Body of pancreas (tissue), 4 donors: ENCODE measurements at regions not wholly inside any gene's neighbourhood (a gene's known extent, or its start where the extent isn't known, plus 50 kb on each side); places are given as distances from the start of the nearest gene placed in this dataset.

ENCODE experiments used
- ATAC-seq: fragments of 150-250 bp; one replicate; pipeline ENCODE4 v1.9.1; 2016
- DNase-seq, 4 donors: peaks; one replicate each; pipeline ENCODE4 v3.0.0-alpha.2; 2019
- H3K27ac ChIP-seq, 4 donors: fragments of 200-600 bp; sonication (generic); 1 replicate in 3 of 4; 2 replicates in 1 of 4; pipeline versions ENCODE4 v1.5.1 to v1.6.1; 2016 to 2019; ENCODE audit warnings: mild to moderate bottlenecking in 1 of 4, mixed read lengths in 1 of 4, moderate library complexity in 1 of 4
- H3K27me3 ChIP-seq, 2 donors: fragments of 200-600 bp; sonication (generic); one replicate each; pipeline ENCODE4 v1.6.0; 2016; ENCODE audit warnings: mild to moderate bottlenecking in 1 of 2
- H3K36me3 ChIP-seq, 2 donors: fragments of 200-600 bp; sonication (generic); replicated peaks in 1 of 2; 2 replicates each; pipeline ENCODE4 v1.5.1; 2016; ENCODE audit warnings: low read depth in 2 of 2; ENCODE audit not compliant: insufficient read depth in 1 of 2
- H3K4me1 ChIP-seq: fragments of 200-600 bp; sonication (generic); one replicate; pipeline ENCODE4 v1.6.0; 2016
- H3K4me3 ChIP-seq, 2 donors: fragments of 200-600 bp; sonication (generic); 1 replicate in 1 of 2; 2 replicates in 1 of 2; pipeline ENCODE4 v1.5.1; 2016 to 2019
- H3K9me3 ChIP-seq, 3 donors: fragments of 200-600 bp; sonication (generic); 1 replicate in 2 of 3; 2 replicates in 1 of 3; pipeline ENCODE4 v1.5.1; 2016
- CTCF ChIP-seq, 7 experiments: fragments of 450-650 bp in 4 of 7; fragments of 200-600 bp in 3 of 7; sonication (generic) in 3 of 7; IDR thresholded peaks; one replicate each; pipeline ENCODE4 v1.5.1; 2016 to 2019; ENCODE audit warnings: antibody characterized with exemption in 7 of 7
- POLR2A ChIP-seq, 3 donors: fragments of 450-650 bp; IDR thresholded peaks; one replicate each; pipeline ENCODE4 v1.6.1; 2016; ENCODE audit warnings: antibody characterized with exemption in 3 of 3, mild to moderate bottlenecking in 2 of 3
- WGBS, 2 donors: methylation state at CpG; one replicate each; pipeline ENCODE4 v1.1.5; 2017; 5-methylcytosine and 5-hydroxymethylcytosine counted together
- intact Hi-C: fragments of 100-400 bp; cut with DNase I; formaldehyde crosslinking; loops from one replicate; pipeline ENCODE4 v1.15.1; 2023

- H3K4me3 ChIP-seq, result no peak overlapping the region
- no peak overlapping the region for H3K27ac ChIP-seq
- WGBS, 2 donors, result 50 to 56% methylated on average over 7 of the region's 7 CpGs
- H3K4me1 ChIP-seq, result no peaks in the 10 kb centered on the region
- ATAC-seq (no peak), DNase-seq (no peak)
- no peaks in the 10 kb centered on the region for H3K27me3 ChIP-seq
- intact Hi-C loops, result no loop called here
- H3K9me3 ChIP-seq, result no peaks in the 10 kb centered on the region
- no peaks in the 10 kb centered on the region for H3K36me3 ChIP-seq
- TF ChIP-seq POLR2A (IDR thresholded peaks at IDR 0.05), result no peak
- no peak for TF ChIP-seq CTCF (IDR thresholded peaks at IDR 0.05)
Observed at GRCh38 chr1:29970747-29971325, 734.5 kb downstream of the PTPRU start.

DNA sequence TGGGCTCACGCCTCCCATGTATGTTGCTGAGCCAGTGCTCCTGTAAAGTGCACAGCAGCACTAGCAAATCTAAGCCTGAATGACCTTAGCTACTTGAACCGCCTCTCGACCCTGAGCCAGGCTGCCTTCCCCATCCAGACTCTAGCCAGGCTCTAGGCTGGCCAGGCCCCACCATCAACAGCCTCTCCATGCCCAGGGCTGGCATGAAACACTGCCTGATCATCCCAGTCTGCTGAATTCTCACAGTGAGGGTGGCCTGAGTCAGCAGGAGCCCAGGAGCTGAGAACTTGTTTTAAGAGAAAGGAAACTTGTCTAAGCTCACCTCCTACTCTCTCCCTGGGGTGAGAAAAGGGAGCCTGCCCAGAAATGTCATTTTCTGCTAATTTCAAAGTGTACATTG, 733.3 kb downstream of the PTPRU start:
- no peak overlapping the region for H3K27ac ChIP-seq
- intact Hi-C loops, result no loop called here
- TF ChIP-seq CTCF (IDR thresholded peaks at IDR 0.05), result no peak
- TF ChIP-seq POLR2A (IDR thresholded peaks at IDR 0.05), result no peak
- no peaks in the 10 kb centered on the region for H3K27me3 ChIP-seq
- no peaks in the 10 kb centered on the region for H3K4me1 ChIP-seq
- 71 to 75% methylated on average over 3 of the region's 3 CpGs for WGBS, 2 donors
- no peaks in the 10 kb centered on the region for H3K36me3 ChIP-seq
- no peaks in the 10 kb centered on the region for H3K9me3 ChIP-seq
- DNase-seq (no peak), ATAC-seq (no peak)
- no peak overlapping the region for H3K4me3 ChIP-seq

DNA sequence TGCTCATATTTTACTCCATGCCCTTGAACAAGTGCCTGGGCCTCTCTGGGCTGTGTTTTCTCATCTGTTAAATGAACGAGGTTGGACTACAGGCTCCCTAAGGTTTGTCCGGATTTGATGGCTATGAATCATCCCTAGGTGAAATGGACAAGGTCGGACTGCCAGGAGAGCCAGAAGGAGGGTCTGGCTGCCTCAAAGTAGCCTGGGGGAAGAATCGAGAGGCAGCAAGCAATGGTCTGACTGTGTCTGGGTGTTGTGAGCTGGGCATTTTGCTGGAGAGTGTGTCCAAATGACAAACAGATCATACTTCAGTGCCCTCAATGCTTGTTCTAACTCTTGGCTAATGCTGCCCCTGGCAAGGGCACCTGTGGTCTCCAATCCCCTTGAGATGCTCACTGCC, 730.9 kb downstream of the PTPRU start:
- H3K36me3 ChIP-seq, result no peaks in the 10 kb centered on the region
- no peak overlapping the region for H3K27ac ChIP-seq
- no peak for ATAC-seq
- DNase-seq, result no peak
- no peak overlapping the region for H3K4me3 ChIP-seq
- 40 to 47% methylated on average over 4 of the region's 4 CpGs for WGBS, 2 donors
- H3K4me1 ChIP-seq, result no peaks in the 10 kb centered on the region
- intact Hi-C loops, result no loop called here
- TF ChIP-seq POLR2A (IDR thresholded peaks at IDR 0.05), result no peak
- TF ChIP-seq CTCF (IDR thresholded peaks at IDR 0.05), result no peak
- H3K9me3 ChIP-seq, result no peaks in the 10 kb centered on the region
- no peaks in the 10 kb centered on the region for H3K27me3 ChIP-seq

DNA sequence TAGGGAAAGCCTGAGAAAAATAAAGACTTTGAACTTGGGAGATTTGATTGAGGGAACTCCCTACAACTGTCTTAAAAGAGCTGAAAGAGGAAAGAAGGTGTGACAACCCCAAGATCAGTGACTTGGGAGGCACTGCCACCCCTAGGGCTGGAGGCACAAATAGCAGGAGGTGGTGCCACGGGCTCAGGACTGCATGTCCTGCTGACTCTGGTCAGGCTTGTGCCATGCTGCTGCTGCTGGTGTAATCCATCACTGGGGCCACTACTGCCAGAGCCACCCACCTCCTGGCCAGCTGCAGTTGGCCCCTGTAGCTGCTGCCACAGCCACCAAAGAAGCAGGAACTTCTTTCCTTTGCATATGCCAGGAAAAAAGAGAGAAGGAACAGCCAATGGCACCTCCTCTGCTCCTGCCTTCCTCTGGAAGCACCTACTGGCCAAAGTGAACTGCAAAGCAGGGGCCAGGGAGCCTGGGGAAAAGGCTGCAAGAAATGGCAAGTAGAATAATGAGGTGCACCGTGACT, 730.3 kb downstream of the PTPRU start:
- ATAC-seq (no peak), DNase-seq (no peak)
- Histone ChIP-seq H3K4me3 (no peak overlapping the region), H3K4me1 (no peaks in the 10 kb centered on the region), H3K36me3 (no peaks in the 10 kb centered on the region), H3K9me3 (no peaks in the 10 kb centered on the region), H3K27ac (no peak overlapping the region), H3K27me3 (no peaks in the 10 kb centered on the region)
- WGBS, 2 donors, result 28 to 40% methylated on average over 2 of the region's 2 CpGs
- intact Hi-C loops, result no loop called here
- TF ChIP-seq POLR2A (IDR thresholded peaks at IDR 0.05) (no peak), CTCF (IDR thresholded peaks at IDR 0.05) (no peak)
